ENCODE measurements at regions not wholly inside any gene's neighbourhood (a gene's known extent, or its start where the extent isn't known, plus 50 kb on each side); places are given as distances from the start of the nearest gene placed in this dataset.
"Not testable (repeated sequence)": the region's sequence is repeated elsewhere in the genome, so short reads cannot be mapped to it uniquely, and the experiment has no call there.

GRCh38 chr14:55838529-55839052 is 258.6 kb downstream of the KTN1 start:
- intact Hi-C loops (cut with DNase I): no loop called here
- no peak for ATAC-seq

GRCh38 chr14:55839301-55839947 is 259.4 kb downstream of the KTN1 start:
- DNase-seq (ENCODE audit: low spot score); intact Hi-C loops (cut with DNase I); ATAC-seq: not testable (repeated sequence)

More at GRCh38 chr14:55838529-55839052, 258.6 kb downstream of the KTN1 start:
- DNase-seq (ENCODE audit: low spot score): no peak

GRCh38 chr14:55840821-55841220 is 260.8 kb downstream of the KTN1 start:
- no peak for DNase-seq (ENCODE audit: low spot score)
- ATAC-seq: no peak
- intact Hi-C loops (cut with DNase I): no loop called here

- DNase-seq (ENCODE audit: low spot score) (no peak), ATAC-seq (no peak)
- intact Hi-C loops (cut with DNase I): no loop called here
Observed at GRCh38 chr14:55841625-55842024, 261.6 kb downstream of the KTN1 start.

GRCh38 chr14:55843718-55844403 is 263.9 kb downstream of the KTN1 start:
- DNase-seq (ENCODE audit: low spot score) (no peak), ATAC-seq (no peak)
- intact Hi-C loops (cut with DNase I): no loop called here

- DNase-seq (ENCODE audit: low spot score) (no peak), ATAC-seq (peak; percentile 27)
- intact Hi-C loops (cut with DNase I): no loop called here
Observed at GRCh38 chr14:55845963-55846825, 266.2 kb downstream of the KTN1 start.

DNA sequence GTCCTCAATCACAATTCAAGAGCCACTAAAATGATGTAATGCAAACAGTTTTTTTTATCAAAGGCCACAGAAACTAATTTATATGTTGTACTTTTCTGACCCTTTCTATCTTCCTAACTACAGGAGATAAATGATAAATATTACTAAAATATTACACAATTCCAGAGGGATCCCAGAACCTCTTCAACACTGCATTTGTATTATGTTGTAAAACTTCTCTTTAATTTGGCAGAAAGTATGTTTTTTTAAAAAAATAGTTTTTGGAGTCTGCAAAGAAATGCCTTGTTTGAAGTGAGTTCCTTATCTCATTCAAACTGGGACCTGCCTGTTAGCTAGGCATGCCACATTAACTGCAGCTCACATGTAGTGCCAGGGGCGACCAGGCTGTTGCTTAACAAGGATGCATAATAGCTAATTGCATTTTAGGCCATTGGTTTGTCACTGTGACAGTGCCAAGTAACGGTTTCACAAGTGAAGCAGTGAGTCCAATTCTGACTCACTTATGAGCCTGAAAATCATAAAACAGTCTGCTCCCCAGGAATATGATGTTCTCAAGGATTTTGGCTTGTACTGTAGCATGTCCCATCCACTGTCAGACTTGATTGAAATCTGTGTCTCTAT is 266.9 kb downstream of the KTN1 start:
- intact Hi-C loops (cut with DNase I): no loop called here
- ATAC-seq (peak; percentile 88), DNase-seq (ENCODE audit: low spot score) (no peak)

GRCh38 chr14:55847766-55848165 is 267.8 kb downstream of the KTN1 start:
- no peak for DNase-seq (ENCODE audit: low spot score)
- intact Hi-C loops (cut with DNase I): no loop called here
- no peak for ATAC-seq

GRCh38 chr14:55848964-55849363 is 269.0 kb downstream of the KTN1 start:
- intact Hi-C loops (cut with DNase I): no loop called here

GRCh38 chr14:55849833-55850232 is 268.4 kb upstream of the PELI2 start:
- no peak for DNase-seq (ENCODE audit: low spot score)
- intact Hi-C loops (cut with DNase I): no loop called here
- ATAC-seq: no peak

More at GRCh38 chr14:55848964-55849363, 269.0 kb downstream of the KTN1 start:
- DNase-seq (ENCODE audit: low spot score) (no peak), ATAC-seq (no peak)

DNA sequence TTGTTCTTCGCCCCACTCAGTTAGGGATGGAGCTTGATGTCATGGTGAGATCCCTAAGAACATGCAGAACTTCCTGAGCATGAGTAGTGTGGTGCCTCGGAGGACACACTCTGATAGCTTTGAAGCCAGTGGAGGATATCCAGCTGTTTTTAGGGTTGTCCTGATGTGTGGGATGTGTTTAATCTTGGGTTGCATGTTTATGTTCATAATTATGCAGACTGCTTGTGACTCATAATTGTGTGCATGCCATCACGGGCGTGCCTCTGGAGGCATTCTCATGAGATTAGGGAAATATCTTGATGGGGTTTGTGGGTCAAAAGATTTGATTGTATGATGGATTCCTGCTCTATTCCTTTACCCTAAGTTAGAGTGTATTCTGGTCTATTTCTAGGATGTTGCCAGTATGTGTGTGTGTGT is 267.4 kb upstream of the PELI2 start:
- DNase-seq (ENCODE audit: low spot score): no peak
- ATAC-seq: no peak
- intact Hi-C loops (cut with DNase I): no loop called here

DNA sequence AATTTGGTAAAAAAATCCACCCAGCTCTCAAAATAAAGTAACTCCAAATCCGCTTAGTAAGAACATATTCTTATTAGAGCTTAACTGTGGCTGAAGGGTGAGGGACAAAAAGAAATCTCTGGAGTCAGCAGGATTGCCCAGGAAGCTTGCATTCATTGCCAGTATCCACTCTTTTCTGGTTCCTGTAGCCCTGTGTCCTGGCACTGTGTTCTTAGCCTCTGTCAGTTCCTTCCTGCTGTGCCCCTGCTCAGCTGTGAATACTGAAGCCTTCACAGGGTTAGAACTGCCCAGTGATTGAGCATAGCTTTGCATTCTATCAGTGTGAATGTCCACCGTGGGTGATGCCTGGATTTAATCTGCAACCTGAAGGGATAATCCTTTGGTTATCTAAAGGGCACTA is 266.9 kb upstream of the PELI2 start:
- intact Hi-C loops (cut with DNase I): no loop called here
- peak; percentile 27 for ATAC-seq
- DNase-seq (ENCODE audit: low spot score): no peak

DNA sequence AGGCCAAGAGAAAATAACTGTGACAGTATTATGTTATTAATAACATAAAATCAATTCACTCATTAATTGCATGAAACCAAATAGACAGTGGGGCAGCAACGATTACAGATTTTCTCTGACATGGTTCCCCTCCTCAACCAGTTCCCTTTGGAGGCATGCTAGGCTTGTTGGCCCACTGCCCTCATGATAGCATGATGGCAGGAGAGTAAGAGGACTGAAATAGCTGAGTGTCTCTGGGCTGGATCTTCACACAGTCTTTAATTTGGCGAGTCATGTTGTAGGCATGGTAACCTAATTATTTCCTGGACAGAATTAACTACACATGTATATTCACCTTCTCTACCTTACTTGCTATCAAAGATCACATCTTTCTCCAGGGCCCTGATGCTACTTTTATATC is 266.2 kb upstream of the PELI2 start:
- ATAC-seq (no peak), DNase-seq (ENCODE audit: low spot score) (no peak)
- intact Hi-C loops (cut with DNase I): no loop called here

- intact Hi-C loops (cut with DNase I): no loop called here
- DNase-seq (ENCODE audit: low spot score): no peak
- ATAC-seq: no peak
Observed at GRCh38 chr14:55855751-55856150, 262.5 kb upstream of the PELI2 start.

GRCh38 chr14:55858604-55859003 is 259.6 kb upstream of the PELI2 start:
- intact Hi-C loops (cut with DNase I): no loop called here
- ATAC-seq (no peak), DNase-seq (ENCODE audit: low spot score) (no peak)

GRCh38 chr14:55861561-55861960 is 256.6 kb upstream of the PELI2 start:
- intact Hi-C loops (cut with DNase I); ATAC-seq; DNase-seq (ENCODE audit: low spot score): not testable (repeated sequence)

GRCh38 chr14:55864890-55865655 is 253.1 kb upstream of the PELI2 start:
- intact Hi-C loops (cut with DNase I): no loop called here
- ATAC-seq: peak; percentile 22
- DNase-seq (ENCODE audit: low spot score): no peak

- DNase-seq (ENCODE audit: low spot score): no peak
- intact Hi-C loops (cut with DNase I): no loop called here
- ATAC-seq: no peak
Observed at GRCh38 chr14:55867311-55867710, 250.9 kb upstream of the PELI2 start.
